NCI-H1417 treated with DMSO at 0.1 percent for 48 hours (cell line): ENCODE measurements at regions not wholly inside any gene's neighbourhood (a gene's known extent, or its start where the extent isn't known, plus 50 kb on each side); places are given as distances from the start of the nearest gene placed in this dataset.
"Not testable (repeated sequence)": the region's sequence is repeated elsewhere in the genome, so short reads cannot be mapped to it uniquely, and the experiment has no call there.

ENCODE experiments used
- DNase-seq: peaks from one replicate; lab custom pipeline; 2025; lab: John Stamatoyannopoulos, UW

DNA sequence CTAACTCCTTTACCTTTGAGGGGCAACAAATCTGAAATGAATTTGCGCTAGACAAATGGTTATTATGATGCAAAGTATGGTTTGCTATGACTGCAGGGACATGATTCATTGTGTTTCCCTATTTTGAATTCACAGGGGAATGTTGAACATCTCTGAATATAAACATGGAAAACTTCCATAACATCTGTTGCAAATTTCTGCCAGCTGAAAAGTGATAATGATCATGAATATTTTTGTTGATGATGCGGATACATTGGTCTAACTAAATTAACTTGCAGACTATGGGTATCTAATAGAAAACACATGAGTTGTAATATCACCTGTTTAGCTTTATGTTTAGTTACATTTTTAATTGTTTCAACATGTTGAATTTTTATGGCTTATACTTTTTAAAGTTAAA is 1325.5 kb downstream of the REEP3 start:
- no peak for DNase-seq

DNA sequence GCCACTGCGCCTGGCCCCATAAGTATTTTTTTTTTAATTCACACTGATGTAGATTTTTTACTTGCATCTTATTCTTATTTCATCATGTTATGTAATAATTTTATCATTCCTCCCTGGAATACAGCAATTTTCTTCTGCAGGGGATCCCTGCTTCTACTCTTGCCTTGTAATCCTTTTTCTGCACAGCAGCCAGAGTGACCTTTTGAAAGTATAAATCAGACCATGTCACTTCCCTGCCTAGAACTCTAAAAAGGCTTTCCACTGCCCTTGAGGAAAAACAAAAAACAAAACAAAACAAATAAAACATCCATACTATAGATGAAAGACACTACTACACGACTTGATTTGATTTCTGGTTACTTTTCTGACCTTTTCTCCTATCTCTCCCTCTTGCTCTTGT is 1334.7 kb downstream of the REEP3 start:
- DNase-seq, result no peak

DNA sequence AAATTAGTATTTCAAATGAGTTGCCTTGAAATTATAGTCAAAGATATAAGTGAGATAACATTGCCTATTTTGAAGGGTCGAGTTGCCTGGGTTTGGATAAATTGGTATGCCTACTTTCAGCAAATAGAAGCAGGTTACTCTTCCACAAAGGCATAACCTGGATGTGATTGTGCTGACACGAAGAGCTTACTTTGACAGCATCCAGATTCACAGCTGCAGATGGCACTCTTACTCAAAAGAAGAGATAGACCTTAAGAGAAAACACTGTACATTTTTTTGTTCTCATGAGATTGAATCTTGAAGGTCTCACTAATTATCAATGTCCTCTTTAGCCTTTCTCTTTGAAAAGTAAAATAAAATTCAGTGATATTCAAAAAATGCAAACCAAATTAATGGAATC is 1338.7 kb downstream of the REEP3 start:
- no peak for DNase-seq

DNA sequence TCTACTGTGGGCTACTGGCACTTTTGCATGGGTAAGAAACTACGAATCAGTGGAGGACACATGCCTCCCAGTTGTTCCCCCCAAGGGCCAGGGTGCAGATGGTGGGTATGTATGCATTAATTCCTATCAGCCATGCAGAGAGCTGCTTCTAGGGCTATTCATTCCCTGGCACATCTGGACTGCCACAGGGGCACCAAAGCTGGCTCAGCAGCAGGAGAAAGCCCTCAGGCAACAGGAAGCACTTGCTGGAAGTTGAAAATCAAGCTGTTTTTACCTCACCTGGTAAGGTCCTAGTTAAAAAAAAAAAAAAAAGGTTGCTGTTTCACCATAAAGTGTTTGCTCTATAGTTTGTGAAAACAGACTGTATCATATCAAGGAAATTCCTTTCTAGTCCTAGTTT is 1342.6 kb downstream of the REEP3 start:
- DNase-seq, result no peak

DNA sequence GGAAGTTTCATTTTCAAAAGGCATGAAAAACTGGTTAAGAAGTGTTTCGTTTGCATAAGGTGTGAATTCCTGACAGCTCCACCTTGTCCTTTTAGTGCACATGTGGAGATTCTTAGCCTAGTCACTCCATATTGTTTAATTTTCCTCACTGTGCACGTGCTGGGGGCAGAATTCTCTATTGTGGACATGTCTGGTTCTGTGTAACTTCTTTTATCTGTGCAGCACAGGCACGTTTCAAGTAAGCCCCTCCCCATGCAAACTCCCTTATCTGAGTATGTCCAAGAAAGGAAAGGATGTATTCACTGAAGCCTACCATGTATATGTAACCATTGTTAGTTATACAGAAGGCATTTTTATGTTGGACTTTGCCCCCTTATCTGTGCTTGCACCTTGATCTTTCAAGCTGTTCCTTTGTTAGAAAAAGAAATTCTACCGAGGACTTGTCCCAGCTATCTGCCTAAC is 1346.3 kb downstream of the REEP3 start:
- no peak for DNase-seq

DNA sequence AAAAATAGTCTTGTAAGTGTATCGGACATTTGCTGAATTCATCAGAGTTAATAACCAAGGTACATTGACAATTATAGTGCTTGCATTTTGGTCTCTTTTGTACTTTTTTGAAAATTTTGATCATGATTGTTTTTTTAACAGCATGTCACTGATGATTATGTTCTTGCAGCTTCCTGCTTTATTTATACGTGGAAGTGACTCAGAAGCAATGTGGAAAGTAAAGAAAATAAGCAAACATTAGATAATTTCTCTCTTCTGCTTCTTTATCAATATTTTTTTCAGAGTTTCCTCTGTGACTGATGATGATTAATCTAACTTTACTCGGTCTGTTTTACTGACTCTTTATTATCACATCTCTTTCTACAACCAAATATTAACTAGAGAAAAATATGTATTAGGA is 1351.9 kb downstream of the REEP3 start:
- no peak for DNase-seq

DNA sequence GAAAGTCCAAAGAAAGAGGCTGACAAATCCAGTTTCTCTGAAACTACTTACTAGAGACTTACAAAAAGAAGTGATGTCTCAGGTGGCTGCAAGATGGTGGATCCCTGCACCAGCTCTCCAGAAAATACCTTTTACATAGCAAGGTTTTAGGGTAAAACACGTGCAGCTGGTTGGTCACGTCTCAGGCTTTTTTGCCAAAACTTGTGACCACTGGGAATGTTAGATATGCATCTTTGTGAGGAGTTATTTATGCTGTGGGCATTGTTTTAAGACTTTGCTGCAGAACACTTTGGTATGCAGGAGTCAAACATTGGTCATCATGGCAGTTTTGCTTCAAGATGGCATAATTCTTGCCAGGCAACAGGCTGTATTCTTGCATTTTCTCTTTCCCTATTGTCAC is 1352.8 kb downstream of the REEP3 start:
- DNase-seq, result no peak

DNA sequence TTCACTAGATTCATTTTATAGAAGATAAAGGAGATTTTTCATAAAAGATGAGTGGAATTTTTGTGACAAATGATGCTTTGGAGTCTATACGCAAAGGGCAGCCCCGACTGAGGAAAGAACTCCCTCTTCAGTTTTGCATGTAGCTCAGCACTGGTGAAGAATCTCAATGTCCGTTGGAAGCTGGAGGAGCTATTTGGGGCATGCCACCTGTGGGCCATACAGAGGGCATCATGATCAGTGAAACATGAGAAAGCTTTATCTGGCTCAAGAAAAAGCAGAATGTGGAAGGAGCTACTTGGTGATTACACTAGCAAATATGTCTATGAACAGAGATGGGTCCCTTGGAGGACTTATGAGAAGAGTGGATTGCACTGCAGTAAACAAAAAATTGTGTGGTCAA is 1359.3 kb downstream of the REEP3 start:
- DNase-seq, result no peak

DNA sequence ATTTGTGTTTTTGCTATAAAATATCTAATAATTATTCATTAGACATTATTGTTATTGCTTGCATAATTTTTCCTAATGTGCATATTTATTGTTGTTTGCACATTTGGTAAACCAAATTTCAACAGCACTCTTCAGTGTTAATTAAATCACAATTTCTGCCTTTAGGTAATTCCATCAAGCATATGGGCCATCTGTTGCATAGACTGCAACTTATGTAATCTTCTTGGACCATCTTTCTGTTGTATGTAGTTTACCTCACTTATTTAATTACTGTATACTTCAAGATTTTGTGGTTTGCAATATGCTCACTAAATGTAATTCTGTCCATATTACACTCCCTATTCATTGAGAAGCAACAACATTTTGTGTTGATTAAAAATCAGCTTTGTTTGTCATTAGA is 1360.1 kb downstream of the REEP3 start:
- DNase-seq, result no peak

DNA sequence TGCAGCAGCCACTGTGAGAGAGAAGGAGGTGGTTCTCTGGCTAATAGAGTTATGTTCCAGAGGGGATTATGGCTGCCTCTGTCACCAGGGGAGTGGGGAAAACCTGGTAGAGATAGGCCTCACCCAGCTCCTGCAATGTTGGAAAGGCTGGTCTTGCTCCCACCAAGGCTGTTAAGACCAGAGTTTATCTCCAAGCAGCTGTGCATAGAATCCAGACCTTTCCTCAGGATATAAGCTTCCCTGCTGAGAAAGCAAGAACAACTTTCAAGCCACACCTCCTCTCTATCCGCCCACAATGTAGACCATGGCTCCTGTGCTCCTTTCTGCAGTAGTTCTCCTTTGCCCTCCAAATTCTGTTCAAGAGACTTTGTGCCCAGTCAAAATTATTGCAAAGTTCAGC is 1375.4 kb downstream of the REEP3 start:
- DNase-seq, result no peak

DNA sequence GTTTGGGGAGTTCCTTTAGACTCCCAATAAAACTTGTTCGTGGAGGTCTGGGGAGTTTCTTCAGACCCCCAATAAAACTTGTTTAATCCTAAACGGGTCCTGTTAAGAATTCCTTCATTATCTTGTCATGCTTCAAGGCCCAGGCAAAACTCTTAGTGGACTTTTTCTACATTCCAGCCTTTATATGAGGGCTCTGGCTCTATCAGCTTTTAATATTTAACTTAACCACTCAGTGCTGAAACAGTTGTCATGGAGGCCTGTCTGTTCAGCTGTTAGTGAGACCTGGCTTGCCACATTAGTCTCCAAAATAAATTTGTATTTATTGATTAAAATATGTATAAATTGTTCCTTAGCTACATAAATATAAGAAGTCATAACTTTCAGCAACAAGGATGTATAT is 1385.1 kb downstream of the REEP3 start:
- not testable (repeated sequence) for DNase-seq

DNA sequence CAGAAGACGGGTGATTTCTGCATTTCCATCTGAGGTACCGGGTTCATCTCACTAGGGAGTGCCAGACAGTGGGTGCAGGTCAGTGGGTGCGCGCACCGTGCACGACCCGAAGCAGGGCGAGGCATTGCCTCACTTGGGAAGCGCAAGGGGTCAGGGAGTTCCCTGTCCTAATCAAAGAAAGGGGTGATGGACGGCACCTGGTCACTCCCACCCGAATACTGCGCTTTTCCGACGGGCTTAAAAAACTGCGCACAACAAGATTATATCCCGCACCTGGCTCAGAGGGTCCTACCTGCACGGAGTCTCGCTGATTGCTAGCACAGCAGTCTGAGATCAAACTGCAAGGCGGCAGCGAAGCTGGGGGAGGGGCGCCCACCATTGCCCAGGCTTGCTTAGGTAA is 1403.1 kb downstream of the REEP3 start:
- not testable (repeated sequence) for DNase-seq

DNA sequence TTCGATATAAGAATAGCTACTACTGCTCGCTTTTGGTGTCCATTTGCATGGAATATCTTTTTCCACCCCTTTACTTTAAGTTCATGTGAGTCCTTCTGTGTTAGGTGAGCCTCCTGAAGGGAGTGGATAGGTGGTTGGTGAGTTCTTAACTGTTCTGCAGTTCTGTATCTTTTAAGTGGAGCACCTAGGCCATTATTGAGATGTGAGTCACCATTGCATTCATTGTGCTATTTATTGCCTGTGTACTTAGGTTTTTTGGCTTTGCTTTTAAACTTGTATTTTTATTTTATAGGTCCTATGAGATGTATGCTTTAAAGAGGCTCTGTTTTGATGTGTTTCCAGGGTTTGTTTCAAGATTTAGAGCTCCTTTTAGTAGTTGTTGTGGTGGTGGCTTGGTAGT is 1430.8 kb downstream of the REEP3 start:
- no peak for DNase-seq

DNA sequence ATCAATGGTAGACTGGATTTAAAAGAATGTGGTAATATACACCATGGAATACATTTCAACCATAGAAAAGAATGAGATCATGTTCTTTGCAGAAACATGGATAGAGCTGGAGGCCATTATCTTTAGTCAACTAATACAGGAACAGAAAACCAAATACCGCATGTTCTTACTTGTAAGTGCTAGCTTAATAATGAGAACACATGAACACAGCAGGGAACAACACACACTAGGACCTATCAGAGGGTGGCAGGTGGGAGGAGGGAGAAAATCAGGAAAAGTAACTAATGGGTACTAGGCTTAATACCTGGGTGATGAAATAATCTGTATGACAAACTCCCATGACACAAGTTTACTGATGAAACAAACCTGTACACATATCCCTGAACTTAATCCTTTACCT is 1435.2 kb downstream of the REEP3 start:
- no peak for DNase-seq

DNA sequence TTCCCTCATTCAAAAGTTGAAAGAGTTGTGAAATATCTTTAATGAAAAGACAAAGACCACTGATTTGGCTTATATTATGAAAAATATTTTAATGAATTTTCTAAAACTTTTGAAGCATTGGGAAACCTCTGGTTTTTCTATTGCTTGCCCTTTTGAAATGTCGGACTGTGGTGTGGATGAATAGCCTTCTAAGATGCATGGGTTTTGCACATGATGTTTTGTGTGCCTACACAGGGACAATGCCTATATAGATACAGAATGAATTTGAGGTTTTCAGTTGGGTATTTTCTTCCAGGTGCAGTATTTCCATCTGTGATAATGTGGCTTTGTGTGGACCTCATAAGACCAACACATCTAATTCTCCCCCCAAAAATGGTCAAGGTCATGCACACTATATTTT is 1437.9 kb downstream of the REEP3 start:
- DNase-seq, result no peak

DNA sequence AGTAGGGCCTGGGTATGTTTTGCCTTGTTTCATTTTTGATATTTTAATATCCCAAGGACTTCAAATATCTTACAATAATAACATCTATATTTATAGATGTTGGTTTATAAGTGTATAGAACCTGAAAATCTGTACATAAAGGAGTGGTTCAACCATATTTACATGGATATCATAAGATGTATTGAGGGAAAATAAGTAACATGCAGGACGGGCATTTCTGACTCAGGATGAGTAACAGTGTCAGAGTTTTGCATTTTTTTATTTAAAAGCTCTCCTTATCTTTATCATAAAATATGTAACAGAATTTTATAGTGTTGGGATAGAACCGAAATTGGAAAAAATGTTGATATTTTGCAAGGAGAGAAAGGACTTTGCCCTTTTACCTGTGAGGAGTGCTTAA is 1438.7 kb downstream of the REEP3 start:
- DNase-seq, result no peak

DNA sequence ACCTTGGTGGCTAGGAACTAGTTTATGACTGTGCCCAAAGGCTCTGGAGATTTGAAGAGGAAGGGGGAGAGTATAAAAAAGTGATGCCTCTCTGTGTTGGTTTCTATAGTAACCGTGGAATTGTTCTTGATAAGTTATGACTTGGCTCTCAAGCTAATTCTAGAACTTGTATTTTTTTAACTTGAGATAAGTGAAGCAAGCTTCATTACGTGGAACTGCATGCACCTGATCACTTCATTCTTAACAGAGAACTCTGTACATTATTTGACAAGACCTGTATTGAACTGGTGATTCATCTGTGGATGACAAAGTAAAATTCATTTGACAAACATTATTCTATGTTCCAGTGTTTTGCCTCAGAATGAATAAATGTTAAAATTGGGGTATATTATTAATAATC is 1452.2 kb downstream of the REEP3 start:
- DNase-seq, result no peak

DNA sequence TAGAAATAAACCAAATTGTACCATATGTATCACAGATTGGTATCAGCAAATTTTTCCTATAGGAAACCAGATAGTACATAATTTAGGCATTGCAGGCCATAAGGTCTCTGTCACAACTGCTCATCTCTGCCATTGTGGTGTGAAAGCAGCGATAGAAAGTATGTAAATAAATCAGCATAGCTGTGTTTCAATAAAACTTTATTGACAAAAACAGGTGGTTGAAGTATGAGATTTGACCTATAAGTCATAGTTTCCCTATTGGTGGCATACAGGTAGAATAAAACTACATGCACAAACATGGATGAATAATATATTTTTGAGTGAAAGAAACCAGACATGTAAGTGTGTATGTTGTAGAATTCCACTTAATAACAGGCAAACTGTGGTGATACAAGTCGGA is 1454.9 kb downstream of the REEP3 start:
- no peak for DNase-seq

DNA sequence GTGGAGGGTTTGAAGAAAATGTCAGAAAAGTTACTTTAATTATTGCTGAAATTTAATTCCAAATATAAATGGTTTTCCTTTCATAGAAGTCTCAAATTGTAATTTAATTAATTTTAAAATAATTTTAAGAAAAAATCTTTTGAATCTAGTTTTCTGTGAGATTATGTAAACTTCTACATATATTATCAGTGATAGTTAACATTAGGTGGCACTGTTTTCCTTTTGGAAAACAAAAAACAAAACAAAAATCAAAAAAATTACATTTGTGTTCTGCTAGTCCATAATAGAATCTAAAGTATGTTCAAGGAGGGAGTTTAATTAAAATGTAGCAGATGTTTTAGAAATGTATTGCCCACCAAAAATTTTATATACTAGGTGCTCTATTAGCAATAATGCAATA is 1456.7 kb downstream of the REEP3 start:
- no peak for DNase-seq

DNA sequence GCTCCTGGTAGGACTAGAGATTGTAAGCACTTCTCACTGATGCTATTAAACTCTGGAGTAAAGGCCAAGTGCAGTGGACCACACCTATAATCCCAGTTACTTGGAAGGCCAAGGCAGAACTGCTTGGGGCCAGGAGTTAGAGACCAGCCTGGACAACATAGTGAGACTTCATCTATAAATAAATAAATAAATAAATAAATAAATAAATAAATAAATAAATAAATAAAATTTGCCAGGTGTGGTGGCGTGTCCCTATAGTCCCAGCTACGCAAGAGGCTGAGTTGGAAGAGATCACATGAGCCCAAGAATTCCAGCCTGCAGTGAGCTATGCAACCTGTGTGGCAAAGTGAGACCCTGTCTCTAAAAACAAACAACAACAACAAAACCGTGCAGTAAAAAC is 1475.7 kb downstream of the REEP3 start:
- no peak for DNase-seq

DNA sequence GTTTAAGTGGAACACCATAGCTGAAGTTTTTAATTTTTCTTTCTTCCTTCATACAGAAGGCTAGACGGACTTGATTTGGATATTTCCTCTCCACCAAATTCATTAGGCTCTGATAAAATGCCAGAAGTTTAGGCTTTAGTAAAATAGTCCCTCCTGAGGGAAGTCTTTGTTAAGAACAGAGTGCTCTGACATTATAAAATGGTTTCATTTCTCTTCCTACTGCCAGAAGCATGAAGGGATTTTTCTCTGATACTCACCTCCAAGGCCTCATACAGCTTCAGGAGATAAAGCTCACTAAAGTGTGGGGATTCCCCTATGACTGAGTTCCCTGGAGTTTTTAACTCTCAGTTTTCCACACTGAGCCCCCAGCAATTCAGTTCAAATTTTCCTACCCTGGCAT is 1489.6 kb downstream of the REEP3 start:
- DNase-seq, result no peak

DNA sequence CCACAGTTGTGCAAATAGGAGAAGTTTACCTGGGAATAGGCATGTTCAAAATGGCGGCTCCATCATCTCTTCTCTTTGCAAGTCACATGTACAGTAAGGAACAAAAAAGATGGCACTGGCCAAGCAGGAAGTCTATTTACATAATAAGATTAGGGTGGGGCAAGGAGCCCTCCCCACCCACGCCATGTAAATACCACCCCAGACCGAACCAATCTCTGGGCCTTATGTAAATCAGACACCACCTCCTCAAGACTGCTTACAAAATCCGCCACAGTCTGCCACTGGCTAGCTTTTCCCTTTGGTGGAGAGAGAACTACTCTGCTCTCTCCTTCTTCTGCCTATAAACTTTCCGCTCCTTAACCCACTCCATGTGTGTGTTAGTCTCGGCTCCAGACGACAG is 1496.3 kb downstream of the REEP3 start:
- DNase-seq, result no peak

DNA sequence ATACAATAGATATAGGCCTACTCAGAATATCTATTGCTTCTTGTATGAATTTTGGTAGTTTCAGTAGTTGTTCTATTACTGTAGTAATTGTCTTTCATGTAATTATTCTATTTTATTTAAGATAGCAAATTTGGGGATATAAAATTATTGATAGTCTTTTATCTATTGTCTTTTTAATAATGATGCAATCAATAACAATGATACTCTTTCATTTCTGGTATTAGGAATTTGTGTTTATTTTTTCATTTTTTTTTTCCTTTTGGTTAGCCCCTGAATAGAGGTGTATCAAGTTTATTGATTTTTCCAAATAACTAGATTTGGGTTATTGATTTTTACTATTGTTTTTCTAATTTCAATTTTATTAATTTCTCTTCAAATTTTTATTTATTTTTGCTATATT is 1503.7 kb downstream of the REEP3 start:
- DNase-seq, result no peak

DNA sequence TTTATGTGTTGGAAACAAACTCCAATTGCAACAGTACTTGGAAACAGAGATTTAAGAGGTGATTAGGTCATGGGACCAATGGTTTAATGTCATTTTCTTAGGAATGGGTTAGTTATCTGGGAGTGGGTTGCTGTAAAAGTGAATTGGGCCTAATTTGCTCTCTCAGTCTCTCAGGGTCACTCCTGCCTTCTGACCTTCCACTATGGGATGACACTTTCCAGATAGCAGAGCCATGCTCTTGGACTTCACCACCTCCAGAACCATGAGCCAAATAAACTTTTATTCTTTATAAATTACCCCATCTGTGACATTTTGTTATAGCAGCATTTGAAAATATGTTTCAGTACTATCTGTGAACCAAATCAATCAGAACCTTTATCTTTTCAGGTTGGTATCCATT is 1509.1 kb downstream of the REEP3 start:
- no peak for DNase-seq
